HPDE6-E6E7 (cell line): ENCODE measurements at regions not wholly inside any gene's neighbourhood (a gene's known extent, or its start where the extent isn't known, plus 50 kb on each side); places are given as distances from the start of the nearest gene placed in this dataset.

Source experiments
- DNase-seq: peaks from one replicate; pipeline ENCODE4 v3.0.0; 2011; ENCODE audit warnings: missing footprints; ENCODE audit errors: extremely low spot score

GRCh38 chr20:9920866-9921265, 82.0 kb upstream of the PAK5 start:
- no peak for DNase-seq

- DNase-seq, result no peak
Measured at GRCh38 chr20:9919271-9920014, 80.6 kb upstream of the PAK5 start.

- no peak for DNase-seq
Measured at GRCh38 chr20:9918348-9918747, 79.5 kb upstream of the PAK5 start.

GRCh38 chr20:9916761-9917160, 77.9 kb upstream of the PAK5 start:
- no peak for DNase-seq

DNA sequence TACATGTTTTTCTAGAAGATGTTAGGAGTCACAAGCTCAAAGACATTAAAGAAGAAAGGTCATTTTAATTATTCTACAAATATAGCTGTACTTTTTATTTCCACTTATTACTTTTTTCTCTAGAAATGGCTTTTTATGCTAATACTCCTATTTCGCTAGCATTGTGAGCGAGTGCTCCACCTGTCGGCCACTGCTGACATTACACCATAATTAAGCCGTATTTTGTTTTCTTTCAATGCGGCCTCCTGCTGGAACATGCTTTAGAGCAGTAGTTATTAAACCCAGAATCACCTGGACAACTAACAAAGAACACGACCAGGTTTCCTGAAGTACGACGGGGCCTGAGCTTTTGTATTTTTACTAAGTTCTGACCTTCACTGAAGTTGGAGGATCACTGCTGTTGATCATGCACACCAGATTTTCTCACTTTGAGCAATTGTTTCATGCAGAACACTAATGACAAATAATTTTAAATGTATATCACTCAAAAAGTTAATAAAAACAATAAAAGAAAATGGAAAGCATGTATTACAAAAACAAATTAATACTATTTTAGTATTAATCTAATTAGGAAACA, 74.1 kb upstream of the PAK5 start:
- peak; percentile 60 for DNase-seq

GRCh38 chr20:9912290-9912689, 73.4 kb upstream of the PAK5 start:
- DNase-seq, result no peak

- no peak for DNase-seq
Measured at GRCh38 chr20:9911519-9911918, 72.6 kb upstream of the PAK5 start.

DNA sequence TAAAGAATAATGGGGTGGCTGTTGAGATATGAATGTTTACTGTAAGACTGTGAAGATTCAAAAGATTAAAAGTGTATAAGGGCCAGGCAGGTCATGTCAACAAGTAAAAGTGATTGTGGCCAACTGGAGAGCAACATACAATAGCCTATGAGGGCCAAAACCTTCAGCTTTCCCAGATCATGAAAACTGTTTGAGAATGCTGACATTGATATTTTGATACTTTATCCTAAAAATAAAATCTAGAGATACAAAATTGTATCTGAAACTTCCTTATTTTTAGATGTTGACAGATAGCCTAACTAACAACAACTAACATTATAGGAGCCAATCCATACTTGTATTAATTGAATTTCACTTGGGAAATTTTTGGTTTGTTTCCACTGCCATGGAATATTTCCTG, 70.3 kb upstream of the PAK5 start:
- DNase-seq, result no peak

GRCh38 chr20:9903048-9903655, 64.3 kb upstream of the PAK5 start:
- no peak for DNase-seq

DNA sequence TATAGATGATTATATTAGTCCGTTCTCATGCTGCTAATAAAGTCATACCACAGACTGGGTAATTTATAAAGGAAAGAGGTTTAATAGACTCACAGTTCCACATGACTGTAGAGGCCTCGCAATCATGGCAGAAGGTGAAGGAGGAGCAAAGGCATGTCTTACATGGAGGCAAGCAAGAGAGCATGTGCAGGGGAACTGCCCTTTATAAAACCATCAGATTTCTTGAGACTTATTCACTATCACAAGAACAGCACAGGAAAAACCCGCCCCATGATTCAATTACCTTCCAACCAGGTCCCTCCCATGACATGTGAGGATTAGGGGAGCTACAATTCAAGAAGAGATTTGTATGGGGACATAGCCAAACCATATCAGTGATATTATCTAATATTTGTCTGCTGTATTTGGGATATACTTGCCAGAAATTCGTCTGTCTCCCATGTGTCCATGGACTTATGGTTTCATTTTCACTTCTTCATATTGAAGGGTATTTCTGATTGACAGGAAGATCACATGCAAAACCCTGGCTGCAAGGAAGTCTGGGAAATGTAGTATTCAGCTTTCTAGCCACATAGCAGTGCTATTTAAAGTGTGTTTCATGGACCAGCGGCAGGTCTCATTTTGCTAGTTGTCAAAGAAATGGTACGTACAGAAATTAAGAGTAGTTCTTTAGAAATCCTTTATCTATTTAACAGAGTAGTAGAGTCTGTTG, 50.5 kb upstream of the PAK5 start:
- peak; percentile 59 for DNase-seq
